DMS114 treated with DMSO at 0.1 percent for 48 hours (cell line): ENCODE measurements at regions not wholly inside any gene's neighbourhood (a gene's known extent, or its start where the extent isn't known, plus 50 kb on each side); places are given as distances from the start of the nearest gene placed in this dataset.

Experiments
- DNase-seq: peaks from one replicate; lab custom pipeline; 2025; ENCODE audit not compliant: unreplicated experiment; lab: John Stamatoyannopoulos, UW

DNA sequence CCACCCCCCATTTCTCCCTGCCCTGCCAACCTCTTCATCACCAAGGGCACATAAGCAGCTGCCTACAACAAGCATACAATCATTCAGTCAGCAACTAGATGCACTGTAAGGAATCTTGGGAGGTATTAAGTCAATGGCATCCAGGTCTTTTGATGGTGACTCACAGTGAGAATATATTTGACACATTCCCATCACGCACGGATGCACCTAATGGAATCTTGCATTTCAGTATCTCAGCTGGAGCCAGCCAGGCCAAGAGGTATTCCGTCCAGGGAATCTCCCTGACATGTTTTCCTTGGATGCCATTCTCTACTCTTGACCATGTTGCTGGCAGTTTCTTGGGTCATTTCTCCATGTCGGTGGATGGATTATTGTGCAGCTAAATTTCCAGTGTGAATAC, 73.9 kb upstream of the CAPRIN2 start:
- no peak for DNase-seq

DNA sequence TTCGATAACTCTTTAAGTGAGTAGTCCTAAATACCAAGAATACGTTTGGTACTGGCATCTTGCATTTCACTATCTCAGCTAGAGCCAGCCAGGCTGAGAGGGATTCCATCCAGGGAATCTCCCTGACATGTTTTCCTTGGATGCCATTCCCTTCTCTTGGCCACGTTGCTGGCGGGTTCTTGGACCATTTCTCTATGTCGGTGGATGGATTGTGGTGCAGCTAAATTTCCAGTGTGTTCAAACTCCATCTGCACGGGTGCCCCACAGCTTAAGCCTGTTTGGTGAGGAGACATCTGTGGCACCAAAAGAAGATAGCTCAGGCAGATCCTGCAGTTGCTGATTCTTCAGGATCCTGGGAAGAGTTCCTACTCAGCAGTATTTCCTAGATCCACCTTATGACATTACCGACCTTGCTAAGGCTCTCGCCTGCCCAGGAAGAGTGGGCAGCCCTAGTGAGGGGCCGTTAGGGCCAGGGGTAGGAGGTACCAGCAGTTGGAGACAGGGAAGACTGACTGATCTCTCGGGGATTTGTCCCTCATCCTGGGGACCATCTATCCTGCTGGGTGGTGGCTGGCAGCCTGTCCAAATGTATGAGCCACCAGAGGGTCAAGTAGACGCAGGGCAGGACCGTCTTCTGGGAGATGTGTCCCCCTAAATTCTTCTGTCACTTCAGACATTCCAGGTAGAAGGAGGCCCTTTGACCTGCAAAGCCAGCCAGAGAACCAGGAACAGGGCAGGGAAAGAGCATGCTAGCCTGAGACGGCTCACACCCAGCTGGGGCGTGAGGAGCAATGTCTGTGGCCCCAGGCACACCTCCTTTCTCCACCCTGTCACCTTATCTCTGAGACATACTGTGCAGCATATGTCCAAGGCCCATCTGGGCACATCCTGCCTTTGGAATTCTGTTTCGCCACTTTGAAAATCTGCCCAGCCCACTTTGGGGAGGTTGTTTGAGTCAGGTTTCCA, 72.6 kb upstream of the CAPRIN2 start:
- DNase-seq = no peak

DNA sequence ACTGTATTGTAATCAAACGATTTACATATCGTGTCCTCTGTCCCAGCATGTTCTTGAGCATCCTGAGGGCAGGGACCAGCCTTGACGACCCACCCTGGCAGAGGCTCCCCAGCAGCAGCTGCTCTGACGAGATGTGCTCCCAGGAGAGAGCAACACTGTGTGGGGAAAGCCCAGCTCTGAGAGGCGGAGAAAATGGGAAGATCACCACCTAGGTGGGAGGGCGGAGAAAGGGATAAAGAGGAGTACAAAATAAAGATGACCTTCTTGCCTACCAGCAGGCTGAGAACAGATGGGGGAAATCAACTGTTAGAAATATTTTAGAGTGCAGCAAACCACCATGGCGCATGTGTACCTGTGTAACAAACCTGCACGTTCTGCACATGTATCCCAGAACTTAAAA, 71.5 kb upstream of the CAPRIN2 start:
- no peak for DNase-seq

DNA sequence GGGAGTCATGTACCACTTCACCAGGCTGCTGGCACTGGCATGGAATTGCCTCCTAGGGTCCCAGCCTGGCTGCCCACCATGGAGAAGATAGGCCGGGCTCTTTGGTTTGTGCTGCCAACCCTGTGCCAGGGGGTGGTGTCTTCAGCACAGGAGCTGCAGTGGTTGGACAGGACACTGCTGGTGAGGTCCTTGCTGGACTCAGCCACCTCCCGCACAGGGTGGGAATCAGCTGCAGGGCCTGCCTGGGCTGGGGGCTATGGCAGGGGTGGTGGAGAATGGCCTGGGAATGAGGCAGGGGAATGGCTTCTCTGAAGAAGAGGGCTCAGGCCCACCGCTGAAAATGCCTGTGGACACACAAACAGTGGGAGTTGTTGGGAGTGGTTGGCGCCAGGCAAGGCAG, 70.6 kb upstream of the CAPRIN2 start:
- no peak for DNase-seq

DNA sequence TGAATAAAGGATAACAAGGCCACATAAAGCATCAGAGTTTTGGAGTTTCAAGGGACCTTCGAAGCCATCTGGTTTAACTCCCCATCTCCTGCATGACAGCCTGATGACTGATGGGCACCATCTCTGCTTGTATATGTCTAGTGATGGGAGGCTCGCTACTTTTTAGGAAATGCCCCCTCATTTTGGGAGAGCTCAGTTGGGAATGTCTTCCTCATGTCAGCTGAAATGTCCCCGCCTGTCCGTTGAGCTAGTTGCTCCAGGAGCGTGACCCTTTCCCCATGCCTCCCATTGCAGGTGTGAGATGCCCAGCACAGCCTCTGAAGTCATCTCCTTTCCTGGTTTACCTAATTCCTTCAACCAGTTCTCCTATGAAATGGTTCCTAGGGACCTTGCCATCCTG, 69.6 kb upstream of the CAPRIN2 start:
- no peak for DNase-seq

DNA sequence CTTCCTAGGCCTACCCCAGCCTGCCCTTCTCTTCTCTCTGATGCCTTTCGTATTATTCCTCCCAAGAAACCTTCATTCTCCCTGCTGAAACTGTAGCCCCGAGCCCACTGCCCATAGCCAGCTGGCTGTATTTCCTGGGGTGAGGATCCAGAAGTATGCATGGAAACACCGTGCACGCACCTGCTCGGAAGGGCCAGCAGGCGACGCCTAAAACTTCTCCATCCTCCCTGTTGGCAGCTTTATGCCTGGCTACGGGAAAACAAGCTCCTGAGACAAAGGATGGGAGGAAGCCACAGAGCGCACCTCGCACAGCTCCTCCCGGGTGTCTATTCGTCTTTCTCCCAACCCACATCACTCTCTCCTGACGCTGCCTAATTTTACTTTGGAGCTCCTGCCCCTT, 69.0 kb upstream of the CAPRIN2 start:
- no peak for DNase-seq

DNA sequence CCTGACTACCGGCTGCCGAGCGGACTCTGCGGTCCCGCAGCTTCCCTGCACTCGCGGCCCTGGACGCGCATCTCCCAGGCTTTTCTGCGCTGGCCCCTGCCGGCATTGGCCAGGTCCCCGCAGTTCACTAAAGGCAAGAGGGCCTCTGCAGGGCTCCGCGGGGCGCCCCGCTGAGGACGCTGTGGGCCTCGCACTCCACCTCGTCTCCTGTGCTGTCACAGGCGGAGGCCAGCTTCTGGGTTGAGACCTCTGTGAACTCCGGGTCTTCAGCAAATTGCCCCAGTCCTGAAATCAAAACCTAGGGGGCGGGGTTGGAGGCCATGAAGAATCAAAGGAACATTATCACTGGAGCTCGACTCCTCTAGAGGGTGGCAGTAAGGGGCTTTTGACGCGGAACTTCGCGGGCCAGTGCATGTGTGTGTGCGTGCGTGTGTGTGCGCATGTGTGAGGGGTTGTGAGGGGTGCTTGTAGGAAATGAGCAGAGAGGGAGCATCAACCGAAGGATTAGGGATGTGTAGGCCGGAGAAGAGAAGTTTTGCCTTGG, 68.5 kb upstream of the CAPRIN2 start:
- DNase-seq = no peak

DNA sequence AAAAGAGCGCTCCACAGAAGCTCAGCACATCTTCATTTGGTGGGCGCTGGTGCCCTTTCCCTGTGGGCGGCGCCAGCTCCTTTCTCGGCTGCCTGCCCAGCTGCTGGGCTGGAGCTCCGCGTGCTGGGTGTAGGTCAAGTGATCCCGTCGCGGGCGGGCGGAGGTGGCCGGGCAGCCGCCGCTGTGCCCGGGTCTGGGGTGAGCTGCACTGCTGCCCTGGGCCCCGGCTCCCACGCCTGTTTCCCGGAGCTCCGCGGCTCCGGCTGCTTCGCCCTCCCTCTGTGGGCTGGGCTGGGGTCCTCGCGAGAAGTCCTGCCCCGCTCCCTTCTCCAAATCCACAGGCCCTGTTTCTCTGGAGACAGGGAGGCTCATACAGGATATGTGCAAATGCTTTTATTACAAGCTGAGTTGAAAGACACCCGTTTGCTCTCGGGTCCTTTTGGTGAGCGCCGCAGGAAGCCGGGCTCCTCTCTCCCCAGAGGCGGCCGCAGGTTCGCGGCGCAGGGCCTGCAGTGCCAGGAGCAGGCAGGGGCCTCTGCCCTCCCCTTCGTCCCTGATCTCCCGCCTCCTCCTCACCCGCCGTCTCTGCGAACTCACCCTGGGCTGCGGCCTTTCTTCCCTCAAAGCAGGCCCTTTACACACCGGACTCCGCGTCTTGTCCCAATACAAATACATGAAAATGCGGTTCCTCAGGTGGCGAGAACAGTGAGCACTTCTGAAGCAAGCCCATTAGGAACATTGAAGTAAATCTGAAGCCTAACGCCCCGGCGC, 67.8 kb upstream of the CAPRIN2 start:
- DNase-seq = no peak

DNA sequence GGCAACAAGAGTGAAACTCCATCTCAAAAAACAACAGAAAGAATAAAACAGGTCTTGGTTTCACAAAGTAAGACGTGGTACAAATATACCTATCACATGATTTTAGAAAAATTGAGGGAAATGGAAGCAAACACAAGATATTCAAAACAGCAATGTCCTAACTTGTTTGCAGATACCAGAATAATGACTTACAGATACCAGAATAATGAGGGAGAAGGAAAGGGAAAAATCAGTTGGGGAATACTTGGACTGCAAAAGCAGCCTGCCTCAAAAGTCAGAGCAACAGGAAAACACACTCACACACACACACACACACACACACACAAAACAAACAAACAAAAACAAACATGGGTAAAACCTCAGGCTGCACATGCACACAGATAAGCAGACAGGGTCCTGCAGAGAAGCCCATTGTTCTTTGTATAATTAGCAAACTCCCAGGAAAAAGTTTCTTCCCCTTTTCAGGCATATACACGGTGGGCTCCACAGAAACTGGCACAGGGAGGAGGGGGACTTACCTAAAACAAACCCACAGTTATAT, 65.7 kb upstream of the CAPRIN2 start:
- no peak for DNase-seq

DNA sequence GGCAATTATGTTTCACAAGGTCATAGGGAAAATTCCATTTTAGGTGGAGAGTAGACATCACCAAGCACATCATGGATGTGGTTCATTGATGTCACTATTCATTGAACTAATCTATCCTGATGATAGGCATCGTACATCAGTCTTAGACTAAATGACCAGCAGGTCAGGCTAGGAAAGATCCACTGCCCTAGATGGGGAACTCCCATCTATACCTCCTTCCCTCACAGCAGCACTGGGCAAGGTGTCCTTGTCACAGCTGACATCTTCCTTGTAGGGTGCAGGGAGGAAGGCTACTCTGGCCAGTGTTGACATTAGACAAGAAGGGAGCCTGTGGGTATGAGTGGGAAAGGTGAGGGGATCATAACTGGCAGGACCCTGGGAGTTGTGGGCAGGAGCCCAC, 63.8 kb upstream of the CAPRIN2 start:
- no peak for DNase-seq

DNA sequence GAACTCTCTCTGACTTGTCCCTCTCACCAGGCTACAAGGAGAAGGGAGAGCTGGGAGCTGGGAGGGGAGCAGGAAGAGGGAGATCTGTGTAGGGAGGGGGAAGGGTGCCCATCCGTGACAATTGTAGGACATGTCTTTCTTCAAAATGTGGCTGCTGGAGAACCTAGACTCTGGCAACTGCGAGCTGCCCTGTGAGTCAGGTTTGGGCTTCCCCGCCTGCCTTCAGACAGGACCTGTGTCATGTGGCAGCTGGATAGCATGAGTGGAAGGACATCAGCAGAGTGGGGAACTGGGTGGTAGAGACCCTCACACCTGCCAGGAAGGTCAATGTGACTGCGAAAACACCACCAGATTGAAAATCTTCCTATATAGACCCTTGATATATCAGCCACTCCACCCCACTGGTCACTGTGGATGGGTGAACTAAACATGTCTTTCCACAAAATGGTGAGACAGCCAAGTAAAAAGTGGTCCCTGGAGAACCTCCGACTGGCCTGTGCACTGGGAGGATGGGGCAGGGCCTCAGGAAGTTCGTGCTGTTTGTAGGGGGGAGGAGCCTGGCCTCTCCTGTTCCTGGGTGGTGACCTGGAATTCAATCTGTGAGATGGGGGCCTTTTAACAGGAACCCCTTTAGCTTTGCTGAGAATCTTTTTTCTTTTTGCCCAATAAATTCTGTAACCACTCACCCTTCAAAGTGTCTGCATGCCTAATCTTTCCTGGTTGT, 62.2 kb upstream of the CAPRIN2 start:
- no peak for DNase-seq

DNA sequence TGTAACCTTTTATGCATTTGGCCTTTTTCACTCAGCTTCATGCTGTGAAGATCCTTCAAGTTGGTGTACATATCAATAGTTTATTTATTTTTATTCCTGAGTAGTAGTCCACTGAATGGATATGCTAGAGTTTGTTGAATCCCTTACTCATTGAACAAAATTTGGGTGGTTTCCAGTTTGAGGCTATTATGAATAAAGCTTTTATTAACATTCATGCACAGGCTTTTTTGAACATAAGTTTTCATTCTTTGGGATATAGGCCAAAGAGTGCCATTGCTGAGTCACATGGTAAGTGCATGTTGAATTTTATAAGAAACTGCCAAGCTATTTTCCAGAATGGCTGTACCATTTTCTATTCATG, 59.5 kb upstream of the CAPRIN2 start:
- DNase-seq = no peak

DNA sequence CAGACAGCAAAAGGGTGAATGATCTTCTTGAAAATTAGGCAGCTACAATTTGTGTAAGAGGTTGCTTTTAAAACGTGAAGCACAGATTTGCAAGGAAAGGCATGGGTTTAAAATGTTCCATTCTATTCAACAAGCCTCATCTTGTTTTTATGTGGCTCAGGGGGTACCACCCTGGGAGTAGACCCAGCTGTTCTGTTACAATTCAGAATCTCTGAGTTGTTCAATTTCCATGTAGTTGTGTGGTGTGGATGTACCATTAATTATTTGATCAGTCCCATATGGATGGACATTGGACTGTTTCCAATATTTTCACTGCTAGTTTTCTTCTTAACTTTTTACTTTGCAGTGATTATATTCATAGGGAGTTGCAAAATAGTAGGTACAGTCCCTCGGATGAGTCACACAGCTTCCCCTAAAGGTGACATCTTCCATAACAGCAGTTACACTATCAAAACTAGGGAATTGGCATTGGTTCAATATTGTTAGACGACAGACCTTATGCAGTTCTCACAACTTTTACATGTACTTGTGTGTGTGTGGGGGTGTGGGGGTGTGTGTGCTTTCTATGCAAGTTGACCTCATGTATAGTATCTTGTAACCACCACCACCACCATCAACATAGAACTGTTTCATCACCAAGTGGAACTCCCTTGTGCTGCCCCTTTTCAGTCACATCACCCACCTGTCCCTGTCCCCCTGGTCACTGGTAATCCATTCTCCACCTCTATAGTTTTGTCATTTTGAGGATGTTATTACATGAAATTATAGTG, 59.0 kb upstream of the CAPRIN2 start:
- DNase-seq = no peak

DNA sequence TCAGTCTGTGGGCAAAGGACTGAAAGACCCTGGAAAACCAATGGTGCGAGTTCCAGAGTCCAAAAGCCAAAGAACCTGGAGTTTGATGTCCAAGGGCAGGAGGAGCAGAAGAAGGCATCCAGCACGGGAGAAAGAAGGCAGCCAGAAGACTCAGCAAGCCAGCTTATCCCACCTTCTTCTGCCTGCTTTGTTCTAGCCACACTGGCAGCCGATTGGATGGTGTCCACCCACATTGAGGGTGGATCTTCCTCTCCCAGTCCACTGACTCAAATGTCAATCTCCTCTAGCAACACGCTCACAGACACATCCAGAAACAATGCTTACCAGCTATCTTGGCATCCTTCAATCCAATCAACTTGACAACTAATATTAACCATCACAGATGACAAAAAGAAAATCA, 57.2 kb upstream of the CAPRIN2 start:
- DNase-seq = no peak

DNA sequence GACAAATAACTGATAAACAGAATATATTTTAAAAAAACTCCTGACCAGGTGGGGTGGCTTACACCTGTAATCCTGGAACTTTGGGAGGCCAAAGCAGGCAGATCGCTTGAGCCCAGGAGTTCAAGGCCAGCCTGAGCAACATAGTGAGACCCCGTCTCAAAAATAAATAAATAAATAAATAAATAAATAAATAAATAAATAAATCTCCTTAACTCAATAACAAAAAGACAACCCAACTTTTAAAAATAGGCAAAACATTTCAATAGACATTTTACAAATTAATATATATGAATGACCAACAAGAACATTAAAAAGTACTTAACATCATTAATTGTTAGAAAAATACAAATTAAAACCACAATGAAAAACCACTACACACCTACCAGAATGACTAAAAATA, 56.2 kb upstream of the CAPRIN2 start:
- no peak for DNase-seq

DNA sequence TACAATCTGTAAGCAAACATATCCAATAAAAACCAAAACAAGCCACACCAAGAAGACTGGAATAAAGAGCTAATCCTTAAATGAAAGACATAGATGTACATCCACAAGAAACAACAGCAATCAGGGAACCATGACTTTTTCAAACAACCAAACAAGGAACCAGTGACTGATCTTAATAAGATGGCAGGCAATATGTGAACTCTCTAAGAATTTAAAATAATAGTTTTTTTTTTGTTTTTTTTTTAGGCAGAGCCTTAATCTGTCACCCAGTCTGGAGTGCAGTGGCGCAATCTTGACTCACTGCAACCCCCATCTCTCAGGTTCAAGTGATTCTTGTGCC, 52.9 kb upstream of the CAPRIN2 start:
- no peak for DNase-seq

DNA sequence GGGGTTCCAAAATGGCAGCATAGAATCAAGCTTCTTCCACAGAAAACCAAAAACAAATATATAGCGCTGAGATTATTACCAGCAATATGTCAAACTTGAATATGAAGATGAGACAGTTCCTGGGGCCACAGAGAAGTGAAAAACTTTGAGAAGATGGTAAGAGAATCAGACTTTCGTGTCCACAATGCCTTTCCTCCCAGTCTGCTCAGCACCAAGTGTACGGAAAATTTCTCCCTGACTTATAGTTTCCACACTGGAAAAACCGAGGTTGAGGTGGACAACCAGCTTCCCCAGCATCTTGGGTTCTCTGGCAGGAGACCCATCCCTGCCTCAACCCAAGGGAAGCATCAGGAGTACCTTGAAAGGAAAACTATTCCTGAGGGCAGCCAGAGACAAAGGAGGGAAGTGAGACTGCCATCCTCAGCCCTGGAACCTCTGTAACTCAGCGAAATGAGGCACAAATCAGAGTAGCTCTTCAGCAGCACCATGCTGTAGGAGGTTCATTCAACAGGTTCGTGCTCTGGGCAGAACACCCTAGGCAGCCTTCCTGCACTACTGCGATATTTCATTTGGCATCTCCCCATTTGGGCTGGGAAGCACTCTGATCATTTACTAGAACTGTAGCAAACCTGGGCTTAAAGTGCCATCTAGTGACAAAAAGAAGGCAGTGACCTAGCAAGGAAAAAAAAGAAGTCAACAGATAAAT, 52.4 kb upstream of the CAPRIN2 start:
- peak; percentile 93 for DNase-seq

DNA sequence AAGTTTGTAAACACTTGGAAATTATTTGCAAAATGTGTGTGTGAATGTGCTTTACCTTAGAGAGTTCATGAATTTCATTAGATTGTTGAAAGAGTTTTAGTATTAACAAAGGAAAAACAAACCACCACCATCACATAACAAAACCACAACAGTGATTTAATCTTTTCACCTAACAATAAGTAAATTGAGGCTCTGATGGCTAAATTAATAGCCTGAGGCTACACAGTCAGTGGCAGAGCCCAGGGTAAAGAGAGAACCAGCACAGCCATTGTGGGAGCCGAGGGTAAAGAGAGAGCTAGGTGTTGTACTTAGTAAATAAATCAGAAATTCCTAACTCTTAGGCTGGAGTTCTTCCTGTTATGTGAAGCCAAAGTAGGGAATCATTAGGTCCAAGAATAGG, 51.2 kb upstream of the CAPRIN2 start:
- DNase-seq = no peak
